ENCODE measurements at regions not wholly inside any gene's neighbourhood (a gene's known extent, or its start where the extent isn't known, plus 50 kb on each side); places are given as distances from the start of the nearest gene placed in this dataset.

- Histone ChIP-seq H4K8ac (ENCODE audit: extremely low read depth, insufficient read depth, low read length) (no peak overlapping the region), H4K20me1 (replicated peaks in 1 of 2; ENCODE audit: control insufficient read depth in 1 of 2, insufficient read depth in 2 of 2, low read length in 2 of 2) (no peaks in the 10 kb centered on the region), H2AK5ac (ENCODE audit: low read depth, low read length) (no peak overlapping the region), H4K5ac (ENCODE audit: insufficient read length, low read depth, low read length) (no peak overlapping the region), H3K18ac (ENCODE audit: extremely low read depth, low read length) (no peak overlapping the region), H3K4me1 (replicated peaks in 1 of 4; ENCODE audit: control insufficient read depth in 3 of 4, insufficient read depth in 4 of 4, low read length in 3 of 4) (no peaks in the 10 kb centered on the region), H3K27ac (ENCODE audit: low read depth, low read length) (no peak overlapping the region), H3K9ac (replicated peaks in 1 of 4; ENCODE audit: extremely low read depth in 1 of 4, low read depth in 3 of 4, low read length in 3 of 4) (no peak overlapping the region), H2BK20ac (ENCODE audit: low read length) (no peak overlapping the region), H3K9me3 (ENCODE audit: insufficient read depth in 2 of 2, low read depth in 1 of 2, low read length in 1 of 2) (no peaks in the 10 kb centered on the region), H3K27me3 (replicated peaks in 1 of 4; ENCODE audit: control insufficient read depth in 3 of 4, extremely low read depth in 1 of 4, insufficient read depth in 3 of 4, low read length in 3 of 4) (no peaks in the 10 kb centered on the region), H3K14ac (ENCODE audit: insufficient read length) (no peak overlapping the region), H3K23ac (ENCODE audit: insufficient read length) (no peak overlapping the region), H3K4ac (replicated peaks; ENCODE audit: insufficient read length, low read depth, low read length) (no peak overlapping the region), H3K36me3 (ENCODE audit: control insufficient read depth in 2 of 4, insufficient read depth in 4 of 4, low read length in 3 of 4) (no peaks in the 10 kb centered on the region), H2AFZ (ENCODE audit: low read length) (no peak overlapping the region), H3K4me2 (ENCODE audit: insufficient read depth in 1 of 2, low read depth in 2 of 2, low read length in 2 of 2) (no peak overlapping the region), H4K91ac (replicated peaks; ENCODE audit: insufficient read length, low read length) (no peak overlapping the region), H3K79me2 (ENCODE audit: control insufficient read depth in 1 of 2, insufficient read depth in 2 of 2, low read length in 2 of 2) (no peaks in the 10 kb centered on the region), H2BK5ac (ENCODE audit: low read depth, low read length) (no peak overlapping the region), H3K23me2 (ENCODE audit: low read depth, low read length) (no peaks in the 10 kb centered on the region; the same call in 1 of the 2 replicates), H2BK120ac (replicated peaks; ENCODE audit: low read depth, low read length) (no peak overlapping the region), H3K56ac (replicated peaks; ENCODE audit: insufficient read length, low read depth, low read length) (no peak overlapping the region), H2BK15ac (ENCODE audit: low read length) (no peak overlapping the region), H3K79me1 (ENCODE audit: low read depth, low read length) (no peaks in the 10 kb centered on the region), H2BK12ac (ENCODE audit: low read depth, low read length) (no peak overlapping the region), H3K4me3 (ENCODE audit: extremely low read depth in 1 of 4, insufficient read depth in 2 of 4, low read depth in 3 of 4, low read length in 4 of 4) (no peak overlapping the region)
- WGBS, 2 experiments (ENCODE audit: extremely low coverage in 1 of 2, insufficient coverage in 1 of 2, insufficient read length in 1 of 2, insufficient replicate concordance in 2 of 2, low coverage in 1 of 2, low lambda C conversion rate in 2 of 2, missing lambda C conversion rate in 1 of 2): 91% methylated on average over 3 of the region's 3 CpGs; no CpG with 5 or more reads in 1 of the 2 experiments
- POLR2A ChIA-PET (ENCODE audit: partially characterized antibody): no interaction called here
- CTCF ChIA-PET (ENCODE audit: partially characterized antibody): no interaction called here
- no peak for TF ChIP-seq JUND (IDR thresholded peaks at IDR 0.05; ENCODE audit: low read length)
- no peak for TF ChIP-seq FOSL1 (IDR thresholded peaks at IDR 0.05; ENCODE audit: insufficient read depth, low read depth, low read length)
- no peak for TF ChIP-seq BCL11A (IDR thresholded peaks at IDR 0.05; ENCODE audit: low read depth in 2 of 2, low read length in 2 of 2)
- TF ChIP-seq RFX5 (IDR thresholded peaks at IDR 0.05; ENCODE audit: borderline replicate concordance, low read depth, low read length): no peak
- TF ChIP-seq TBP (IDR thresholded peaks at IDR 0.05; ENCODE audit: low read depth, low read length): no peak
- TF ChIP-seq BACH1 (IDR thresholded peaks at IDR 0.05; ENCODE audit: low read length): no peak
- no peak for TF ChIP-seq CHD2 (IDR thresholded peaks at IDR 0.05; ENCODE audit: low read length)
- no peak for TF ChIP-seq USF2 (IDR thresholded peaks at IDR 0.05; ENCODE audit: low read length)
- TF ChIP-seq RNF2 (IDR thresholded peaks at IDR 0.05; ENCODE audit: borderline replicate concordance, low read depth, low read length, missing control alignments, poor library complexity, severe bottlenecking): no peak
- no peak for TF ChIP-seq CBX8 (IDR thresholded peaks at IDR 0.05; ENCODE audit: borderline replicate concordance, low read depth, low read length)
- no peak for TF ChIP-seq SIRT6 (IDR thresholded peaks at IDR 0.05; ENCODE audit: low read length)
- TF ChIP-seq CBX5 (IDR thresholded peaks at IDR 0.05; ENCODE audit: low read depth, low read length): no peak
- no peak for TF ChIP-seq SP1 (IDR thresholded peaks at IDR 0.05; ENCODE audit: low read depth, low read length)
- no peak for DNase-seq (ENCODE audit: low read depth in 1 of 2, low spot score in 2 of 2)
- FAIRE-seq: no peak
These were observed 445.7 kb downstream of the EPM2A start for GRCh38 chr6:145289573-145289972.

Data from H1 (cell line).